GDM1 (cell line): ENCODE measurements at regions not wholly inside any gene's neighbourhood (a gene's known extent, or its start where the extent isn't known, plus 50 kb on each side); places are given as distances from the start of the nearest gene placed in this dataset.

Source experiments
- DNase-seq: peaks from one replicate; lab custom pipeline; 2025; lab: John Stamatoyannopoulos, UW

- DNase-seq: peak; percentile 18
Observed at GRCh38 chr17:77365584-77366186, 224.9 kb downstream of the SEC14L1 start.

- no peak for DNase-seq
Observed at GRCh38 chr17:77366206-77366557, 225.4 kb downstream of the SEC14L1 start.

GRCh38 chr17:77366558-77367245 lies 225.9 kb downstream of the SEC14L1 start:
- no peak for DNase-seq

GRCh38 chr17:77369544-77369971 lies 228.8 kb downstream of the SEC14L1 start:
- no peak for DNase-seq

- DNase-seq: no peak
Observed at GRCh38 chr17:77370586-77370985, 229.8 kb downstream of the SEC14L1 start.

GRCh38 chr17:77371117-77371887 lies 230.5 kb downstream of the SEC14L1 start:
- no peak for DNase-seq

- no peak for DNase-seq
Observed at GRCh38 chr17:77371888-77372443, 231.2 kb downstream of the SEC14L1 start.

- peak; percentile 64 for DNase-seq
Observed at GRCh38 chr17:77372444-77373298, 231.9 kb downstream of the SEC14L1 start.

- no peak for DNase-seq
Observed at GRCh38 chr17:77373299-77374169, 232.8 kb downstream of the SEC14L1 start.

- peak; percentile 52 for DNase-seq
Observed at GRCh38 chr17:77374170-77374936, 233.6 kb downstream of the SEC14L1 start.

GRCh38 chr17:77375108-77375916 lies 234.5 kb downstream of the SEC14L1 start:
- DNase-seq: no peak

- no peak for DNase-seq
Observed at GRCh38 chr17:77375917-77376651, 235.3 kb downstream of the SEC14L1 start.

GRCh38 chr17:77376795-77377709 lies 236.3 kb downstream of the SEC14L1 start:
- no peak for DNase-seq

- no peak for DNase-seq
Observed at GRCh38 chr17:77377710-77378235, 237.0 kb downstream of the SEC14L1 start.

GRCh38 chr17:77378318-77379064 lies 237.7 kb downstream of the SEC14L1 start:
- DNase-seq: no peak

GRCh38 chr17:77379065-77379428 lies 238.3 kb downstream of the SEC14L1 start:
- DNase-seq: no peak
